Loucy (cell line): ENCODE measurements at regions not wholly inside any gene's neighbourhood (a gene's known extent, or its start where the extent isn't known, plus 50 kb on each side); places are given as distances from the start of the nearest gene placed in this dataset.

Source experiments
- H2AFZ ChIP-seq: fragments of 200-600 bp; sonication (generic); 2 replicates; pipeline ENCODE4 v1.6.0; 2016; ENCODE audit warnings: antibody characterized with exemption, mild to moderate bottlenecking, low read length, moderate library complexity
- H3F3A ChIP-seq: fragments of 200-600 bp; 2 replicates; pipeline ENCODE4 v1.6.0; 2016; ENCODE audit warnings: antibody characterized with exemption, low read depth, mild to moderate bottlenecking
- H3K27me3 ChIP-seq: fragments of 200-600 bp; sonication (generic); 2 replicates; pipeline ENCODE4 v1.6.1; 2014; ENCODE audit warnings: low read length, mild to moderate bottlenecking; ENCODE audit not compliant: insufficient read depth, poor library complexity, severe bottlenecking
- H3K36me3 ChIP-seq: fragments of 200-600 bp; sonication (generic); 2 replicates; pipeline ENCODE4 v1.6.1; 2016; ENCODE audit warnings: low read length; ENCODE audit not compliant: insufficient read depth
- H3K4me1 ChIP-seq: fragments of 200-600 bp; sonication (generic); 2 replicates; pipeline ENCODE4 v1.5.1; 2014; ENCODE audit warnings: low read length, mild to moderate bottlenecking; ENCODE audit not compliant: insufficient read depth, poor library complexity, severe bottlenecking
- H3K4me2 ChIP-seq: fragments of 200-600 bp; sonication (generic); 2 replicates; pipeline ENCODE4 v1.6.0; 2014; ENCODE audit warnings: antibody characterized with exemption, low read length, low read depth, mild to moderate bottlenecking; ENCODE audit not compliant: poor library complexity, severe bottlenecking
- H3K4me3 ChIP-seq: fragments of 200-600 bp; sonication (generic); 2 replicates; pipeline ENCODE4 v1.5.1; 2014; ENCODE audit warnings: low read length, mild to moderate bottlenecking, mixed read lengths; ENCODE audit not compliant: poor library complexity, severe bottlenecking
- H3K79me2 ChIP-seq: fragments of 200-600 bp; sonication (generic); 2 replicates; pipeline ENCODE4 v1.6.1; 2014; ENCODE audit warnings: low read length; ENCODE audit not compliant: insufficient read depth
- H3K9ac ChIP-seq: fragments of 200-600 bp; sonication (generic); 2 replicates; pipeline ENCODE4 v1.6.0; 2014; ENCODE audit warnings: mild to moderate bottlenecking, low read depth, low read length, moderate library complexity; ENCODE audit not compliant: poor library complexity, severe bottlenecking
- H3K9me2 ChIP-seq: fragments of 200-600 bp; sonication (generic); replicated peaks from 2 replicates; pipeline ENCODE4 v1.6.1; 2016; ENCODE audit warnings: low read depth, low read length, mixed read lengths
- H3K9me3 ChIP-seq: fragments of 200-600 bp; sonication (generic); 2 replicates; pipeline ENCODE4 v1.6.1; 2014; ENCODE audit warnings: mild to moderate bottlenecking, antibody characterized with exemption, low read length, low read depth; ENCODE audit not compliant: insufficient read depth
- H4K20me1 ChIP-seq: fragments of 200-600 bp; sonication (generic); 2 replicates; pipeline ENCODE4 v1.6.0; 2014; ENCODE audit warnings: antibody characterized with exemption, low read length, mild to moderate bottlenecking; ENCODE audit not compliant: insufficient read depth, poor library complexity, severe bottlenecking
- CTCF ChIP-seq: fragments of 200-600 bp; sonication (generic); conservative IDR thresholded peaks from 2 replicates; pipeline ENCODE4 v1.5.1; 2014; ENCODE audit warnings: mild to moderate bottlenecking, antibody characterized with exemption, low read length
- EZH2phosphoT487 ChIP-seq: fragments of 200-600 bp; IDR thresholded peaks from 2 replicates; pipeline ENCODE4 v1.6.1; 2018; ENCODE audit warnings: antibody characterized with exemption, mild to moderate bottlenecking, moderate library complexity, borderline replicate concordance

GRCh38 chr14:101241807-101242278, 319.5 kb upstream of the DIO3 start:
- no peaks in the 10 kb centered on the region for H3K4me1 ChIP-seq
- no peak overlapping the region for H3K9ac ChIP-seq
- H3K4me2 ChIP-seq: no peak overlapping the region
- no peaks in the 10 kb centered on the region for H3K27me3 ChIP-seq
- H3K9me2 ChIP-seq: no peaks in the 10 kb centered on the region
- TF ChIP-seq CTCF: no peak
- no peak for TF ChIP-seq EZH2phosphoT487
- no peaks in the 10 kb centered on the region for H3F3A ChIP-seq
- no peaks in the 10 kb centered on the region for H4K20me1 ChIP-seq
- H3K4me3 ChIP-seq: no peak overlapping the region
- H3K9me3 ChIP-seq: peaks cover 3% of the 10 kb centered on the region; the same call in 1 of the 2 replicates
- H3K79me2 ChIP-seq: no peaks in the 10 kb centered on the region
- H3K36me3 ChIP-seq: no peaks in the 10 kb centered on the region
- no peak overlapping the region for H2AFZ ChIP-seq

DNA sequence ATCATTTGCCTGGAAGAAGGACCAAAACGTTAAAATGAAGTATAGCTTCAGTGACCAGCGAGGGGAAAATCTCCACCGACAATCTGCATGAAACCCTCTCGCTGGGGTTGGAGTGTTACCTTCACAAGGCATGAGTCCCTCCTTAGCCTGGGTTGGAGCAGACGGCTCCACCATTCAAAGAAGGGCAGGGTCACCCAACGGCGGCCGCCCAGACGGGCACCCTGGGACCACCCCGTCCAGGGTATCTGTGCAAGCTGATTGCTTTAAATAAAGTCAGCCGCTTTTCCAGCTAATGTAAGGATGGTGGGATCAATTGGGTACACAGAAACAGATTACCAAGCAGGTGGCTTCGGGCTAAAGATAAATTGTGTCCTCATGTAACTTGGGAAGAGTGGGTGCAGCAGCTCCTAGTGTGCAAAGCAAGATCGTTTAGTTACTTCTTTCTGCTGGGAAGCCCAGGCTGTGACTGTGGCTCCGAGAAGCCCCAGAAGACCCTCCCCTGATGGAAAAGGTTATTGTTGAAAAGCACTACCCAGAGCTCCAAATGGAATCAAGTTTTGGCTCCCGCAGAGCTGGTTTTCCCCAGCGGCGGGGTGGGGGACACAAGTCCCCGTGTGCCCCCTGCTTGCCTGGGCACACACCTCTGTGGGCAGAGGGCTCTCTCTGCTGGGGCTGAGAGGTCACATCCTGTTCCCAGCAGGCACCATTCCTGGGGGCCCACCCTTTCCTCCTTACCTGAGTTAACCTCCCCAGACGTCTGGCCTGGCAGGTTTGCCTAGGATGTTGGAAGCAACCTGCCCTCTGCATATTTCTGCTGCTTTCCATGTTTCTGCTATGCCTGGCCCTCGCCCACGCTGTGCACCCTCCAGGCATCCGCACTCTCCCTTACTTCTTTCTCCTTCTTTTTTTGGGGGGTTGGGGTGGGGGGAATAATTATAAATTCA, 318.6 kb upstream of the DIO3 start:
- no peaks in the 10 kb centered on the region for H3K36me3 ChIP-seq
- H3K27me3 ChIP-seq: no peaks in the 10 kb centered on the region
- H3K9ac ChIP-seq: no peak overlapping the region
- TF ChIP-seq EZH2phosphoT487 (no peak), CTCF (no peak)
- H3K4me2 ChIP-seq: no peak overlapping the region
- H3K79me2 ChIP-seq: no peaks in the 10 kb centered on the region
- no peaks in the 10 kb centered on the region for H3K9me2 ChIP-seq
- H3K4me1 ChIP-seq: no peaks in the 10 kb centered on the region
- peaks cover 4% of the 10 kb centered on the region; the same call in 1 of the 2 replicates for H3K9me3 ChIP-seq
- H3K4me3 ChIP-seq: no peak overlapping the region
- no peaks in the 10 kb centered on the region for H4K20me1 ChIP-seq
- no peak overlapping the region for H2AFZ ChIP-seq
- no peaks in the 10 kb centered on the region for H3F3A ChIP-seq

GRCh38 chr14:101243587-101244338, 317.5 kb upstream of the DIO3 start:
- no peak overlapping the region for H3K9ac ChIP-seq
- H3K4me1 ChIP-seq: no peaks in the 10 kb centered on the region
- H2AFZ ChIP-seq: no peak overlapping the region
- no peaks in the 10 kb centered on the region for H3K9me2 ChIP-seq
- H3F3A ChIP-seq: no peaks in the 10 kb centered on the region
- H3K36me3 ChIP-seq: no peaks in the 10 kb centered on the region
- H3K27me3 ChIP-seq: no peaks in the 10 kb centered on the region
- H3K79me2 ChIP-seq: no peaks in the 10 kb centered on the region
- no peak overlapping the region for H3K4me3 ChIP-seq
- TF ChIP-seq EZH2phosphoT487 (no peak), CTCF (no peak)
- H4K20me1 ChIP-seq: no peaks in the 10 kb centered on the region
- H3K4me2 ChIP-seq: no peak overlapping the region
- peaks cover 4% of the 10 kb centered on the region; the same call in 1 of the 2 replicates for H3K9me3 ChIP-seq
